ENCODE measurements at regions not wholly inside any gene's neighbourhood (a gene's known extent, or its start where the extent isn't known, plus 50 kb on each side); places are given as distances from the start of the nearest gene placed in this dataset.
"Not testable (repeated sequence)": the region's sequence is repeated elsewhere in the genome, so short reads cannot be mapped to it uniquely, and the experiment has no call there.

DNA sequence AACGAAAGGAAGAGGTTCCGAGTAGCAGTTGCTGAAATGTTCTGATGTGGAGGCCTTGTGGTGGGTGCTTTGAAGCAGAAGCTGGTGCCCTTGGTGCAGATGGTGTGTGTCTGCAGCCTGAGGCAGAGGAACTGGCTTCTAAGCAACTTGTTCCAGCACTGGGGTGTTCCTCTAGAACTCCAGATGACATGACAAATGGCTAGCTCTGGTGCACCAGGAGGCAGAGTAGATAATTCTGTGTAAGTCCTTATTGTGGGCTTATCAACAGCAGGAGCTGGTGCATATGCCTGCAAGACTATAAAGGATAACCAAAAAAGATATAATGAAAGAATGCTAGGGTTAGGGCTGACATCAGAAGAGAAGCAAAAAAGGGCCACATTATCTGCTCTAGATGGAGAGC is 76.5 kb downstream of the ARL5B start:
- no peak overlapping the region for H3K27ac Mint-ChIP-seq
- no peaks in the 10 kb centered on the region for H3K9me3 Mint-ChIP-seq
- DNase-seq (ENCODE audit: low spot score in 2 of 2) (no peak), ATAC-seq (no peak)
- no peaks in the 10 kb centered on the region for H3K36me3 Mint-ChIP-seq

DNA sequence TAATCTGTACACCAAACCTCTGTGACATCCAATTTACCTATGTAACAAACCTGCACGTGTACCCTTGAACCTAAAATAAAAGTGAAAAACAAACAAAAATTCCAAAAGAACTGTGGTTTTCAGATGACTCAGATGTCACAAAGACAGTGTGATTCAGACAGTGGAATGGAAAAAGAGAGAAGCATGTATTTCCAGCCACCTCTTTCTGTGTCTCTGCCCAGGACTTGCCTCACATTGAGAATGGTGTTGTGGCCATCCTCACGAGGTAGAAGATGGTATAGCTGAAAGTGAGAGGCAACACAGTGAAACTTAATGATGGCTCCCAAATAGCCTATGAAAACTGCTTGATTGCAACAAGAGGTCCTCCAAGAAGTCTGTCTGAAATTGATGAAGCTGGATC is 78.0 kb downstream of the ARL5B start:
- ATAC-seq: no peak
- Mint-ChIP-seq H3K36me3 (no peaks in the 10 kb centered on the region), H3K9me3 (peaks cover 4 to 5% of the 10 kb centered on the region in 2 donors), H3K27ac (no peak overlapping the region)
- DNase-seq (ENCODE audit: low spot score in 2 of 2): no peak

DNA sequence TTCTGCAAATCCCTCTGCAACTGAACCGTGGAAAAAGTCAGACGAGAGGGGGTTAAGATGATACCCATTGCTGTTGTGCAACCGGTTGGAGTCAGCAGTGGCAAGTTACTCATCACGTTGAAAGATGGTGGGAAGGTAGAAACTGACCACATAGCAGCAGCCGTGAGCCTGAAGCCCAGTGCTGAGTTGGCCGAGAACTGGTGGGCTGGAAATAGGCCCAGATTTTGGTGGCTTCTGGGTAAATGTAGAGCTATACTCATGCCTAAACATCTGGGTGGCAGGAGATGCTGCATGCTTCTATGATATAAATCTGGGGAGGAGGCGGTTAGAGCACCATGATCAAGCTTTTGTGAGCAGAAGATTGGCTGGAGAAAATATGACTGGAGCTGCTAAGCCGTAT is 78.6 kb downstream of the ARL5B start:
- Mint-ChIP-seq H3K36me3 (no peaks in the 10 kb centered on the region), H3K9me3 (peaks cover 4 to 5% of the 10 kb centered on the region in 2 donors), H3K27ac (no peak overlapping the region)
- no peak for ATAC-seq
- DNase-seq (ENCODE audit: low spot score in 2 of 2): no peak

DNA sequence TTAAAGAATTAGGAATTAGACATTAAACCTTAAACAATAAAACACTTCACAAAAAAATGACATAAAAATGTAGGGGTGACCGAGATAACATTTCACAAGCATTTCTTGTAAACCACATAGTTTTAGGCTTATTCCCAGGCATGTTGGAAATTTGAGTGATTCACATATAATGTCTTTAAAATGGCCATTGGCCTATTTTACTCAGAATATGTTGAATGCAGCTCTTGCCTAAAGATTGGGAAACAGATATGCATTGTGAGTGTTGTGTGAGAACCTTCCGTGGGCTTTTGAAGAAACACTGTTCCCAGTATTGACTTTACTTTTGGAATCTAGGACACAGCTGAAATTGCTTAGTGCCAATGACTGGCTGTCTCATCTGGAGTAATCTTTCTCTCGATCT is 79.6 kb downstream of the ARL5B start:
- ATAC-seq (no peak), DNase-seq (ENCODE audit: low spot score in 2 of 2) (no peak)
- H3K36me3 Mint-ChIP-seq: no peaks in the 10 kb centered on the region
- H3K9me3 Mint-ChIP-seq: peaks cover 4 to 5% of the 10 kb centered on the region in 2 donors
- H3K27ac Mint-ChIP-seq: no peak overlapping the region

DNA sequence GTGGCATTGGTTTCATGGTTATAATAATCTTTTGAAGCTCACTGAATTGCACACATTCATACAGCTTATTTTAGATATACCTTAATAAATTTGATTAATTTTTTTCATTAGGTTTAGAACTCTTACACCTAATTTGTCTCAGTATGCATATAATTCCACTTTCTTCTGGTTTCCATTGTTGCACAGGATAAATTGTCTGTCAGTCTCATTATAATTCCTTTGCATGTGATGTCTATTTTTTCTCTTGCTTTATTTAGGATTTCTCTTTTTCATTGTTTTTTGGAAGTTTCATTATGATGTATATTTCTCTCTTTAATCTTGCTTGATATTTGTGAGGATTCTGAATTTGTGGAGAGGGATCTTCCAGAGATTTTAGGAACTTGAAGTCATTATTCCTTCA is 84.7 kb downstream of the ARL5B start:
- Mint-ChIP-seq H3K9me3 (peaks cover 10 to 11% of the 10 kb centered on the region in 2 donors), H3K36me3 (no peaks in the 10 kb centered on the region), H3K27ac (no peak overlapping the region)
- no peak for DNase-seq (ENCODE audit: low spot score in 2 of 2)
- no peak for ATAC-seq

DNA sequence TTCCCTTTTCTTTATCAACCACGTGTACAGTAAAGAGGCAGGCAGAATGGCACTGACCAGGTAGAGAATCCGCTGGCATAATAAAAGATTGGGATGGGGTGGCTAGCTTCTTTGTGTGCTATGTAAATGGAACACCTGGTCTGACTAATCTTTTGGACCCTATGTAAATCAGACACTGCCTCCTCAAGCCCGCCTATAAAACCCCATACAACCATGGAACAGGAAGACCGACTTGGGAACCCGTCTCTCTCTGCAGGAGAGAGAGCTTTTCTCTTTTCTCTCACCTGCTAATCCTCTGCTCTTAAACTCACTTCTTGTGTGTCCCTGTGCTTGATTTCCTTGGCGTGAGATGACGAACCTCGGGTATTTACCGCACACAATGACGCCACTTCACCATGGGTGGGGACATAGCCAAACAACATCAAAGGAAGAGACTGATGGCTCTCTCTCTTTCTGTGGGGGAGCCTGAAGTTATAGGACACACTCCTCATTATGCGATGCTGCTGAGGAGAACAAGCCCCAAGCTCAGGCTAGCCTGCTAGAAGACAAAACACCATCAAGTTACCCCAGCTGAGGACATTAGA is 94.2 kb downstream of the ARL5B start:
- no peak for ATAC-seq
- no peaks in the 10 kb centered on the region for H3K36me3 Mint-ChIP-seq
- no peak overlapping the region for H3K27ac Mint-ChIP-seq
- no peaks in the 10 kb centered on the region for H3K9me3 Mint-ChIP-seq
- no peak for DNase-seq (ENCODE audit: low spot score in 2 of 2)

DNA sequence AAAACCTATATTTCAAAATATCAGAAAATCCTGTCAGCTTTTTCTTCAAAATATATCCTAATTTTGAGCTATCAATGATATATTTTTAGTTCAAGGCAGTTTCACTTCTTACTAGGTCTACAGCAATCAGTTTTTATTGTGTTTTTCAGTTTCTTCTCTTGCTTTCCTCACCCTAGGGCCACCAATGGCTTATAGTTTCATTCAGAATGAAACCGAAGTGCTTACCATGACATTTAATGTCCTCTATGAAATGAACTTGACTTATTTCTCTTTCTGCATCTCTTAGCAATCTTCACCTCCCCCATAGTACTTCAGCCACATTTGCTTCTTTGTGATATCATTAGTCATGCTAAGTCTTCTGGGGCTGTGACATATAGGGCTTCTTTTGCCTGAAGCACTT is 100.3 kb downstream of the ARL5B start:
- DNase-seq (ENCODE audit: low spot score in 2 of 2): no peak
- no peak for ATAC-seq
- Mint-ChIP-seq H3K27ac (no peak overlapping the region), H3K36me3 (no peaks in the 10 kb centered on the region), H3K9me3 (peaks cover 0 to 4% of the 10 kb centered on the region in 2 donors)

DNA sequence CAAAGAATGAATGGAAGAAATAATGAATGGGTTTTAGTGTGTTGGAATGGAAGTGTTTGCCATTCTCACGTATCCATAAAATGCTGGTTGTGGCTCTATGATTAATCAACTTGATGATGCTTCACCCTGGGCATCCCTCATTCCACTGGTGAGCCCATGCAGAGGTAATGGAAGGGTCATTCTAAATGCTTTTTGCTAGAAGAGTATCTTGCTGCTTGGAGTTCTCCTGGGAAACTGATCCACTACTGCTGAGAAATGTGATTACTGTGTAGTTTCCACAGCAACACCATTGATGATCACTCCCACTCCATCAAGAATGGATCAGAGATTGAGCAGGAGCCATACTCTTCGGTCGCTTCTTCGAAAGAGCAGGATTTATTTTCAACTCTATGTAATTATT is 101.6 kb downstream of the ARL5B start:
- Mint-ChIP-seq H3K9me3 (peaks cover 0 to 4% of the 10 kb centered on the region in 2 donors), H3K27ac (no peak overlapping the region), H3K36me3 (no peaks in the 10 kb centered on the region)
- DNase-seq (ENCODE audit: low spot score in 2 of 2) (no peak), ATAC-seq (no peak)

DNA sequence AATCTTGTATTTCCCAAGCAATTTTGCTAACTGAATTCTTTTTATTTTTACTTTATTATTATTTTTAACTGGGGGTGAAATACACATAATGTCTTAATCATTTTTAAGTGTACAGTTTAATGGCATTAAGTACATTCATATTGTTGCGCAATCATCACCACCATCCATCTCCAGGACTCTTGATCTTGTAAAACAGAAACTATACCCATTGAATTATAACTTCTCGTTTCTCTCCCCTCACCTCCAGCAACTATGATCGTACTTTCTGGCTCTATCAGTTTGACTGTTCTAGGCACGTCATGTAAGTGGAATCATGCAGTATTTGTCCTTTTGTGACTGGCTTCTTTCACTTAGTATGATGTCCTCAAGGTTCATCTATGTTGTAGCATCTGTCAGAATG is 108.8 kb downstream of the ARL5B start:
- H3K27ac Mint-ChIP-seq: no peak overlapping the region
- no peaks in the 10 kb centered on the region for H3K36me3 Mint-ChIP-seq
- DNase-seq (ENCODE audit: low spot score in 2 of 2): no peak
- no peak for ATAC-seq
- peaks cover 4 to 20% of the 10 kb centered on the region in 2 donors for H3K9me3 Mint-ChIP-seq

DNA sequence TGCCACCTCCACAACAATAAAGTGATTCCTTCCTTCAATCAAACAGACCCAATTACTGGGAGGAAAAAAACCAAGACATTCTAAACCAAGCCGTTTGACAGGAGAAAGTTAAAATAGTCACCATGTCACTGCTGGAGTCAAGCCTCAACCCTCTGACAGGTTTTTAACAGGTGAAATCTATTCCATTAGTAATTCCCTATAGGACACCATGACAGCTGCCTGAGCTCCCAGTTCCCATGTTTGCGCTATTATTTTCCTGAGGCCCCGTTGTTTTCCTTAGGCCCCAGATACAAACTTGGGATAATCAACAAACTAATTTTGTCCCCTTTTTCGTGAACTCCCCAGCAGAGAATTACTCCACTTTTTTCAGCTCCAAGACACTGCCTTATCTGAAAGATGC is 113.9 kb downstream of the ARL5B start:
- no peak overlapping the region for H3K27ac Mint-ChIP-seq
- peaks cover 4 to 13% of the 10 kb centered on the region in 2 donors for H3K9me3 Mint-ChIP-seq
- no peaks in the 10 kb centered on the region for H3K36me3 Mint-ChIP-seq
- no peak for ATAC-seq
- DNase-seq (ENCODE audit: low spot score in 2 of 2): no peak

DNA sequence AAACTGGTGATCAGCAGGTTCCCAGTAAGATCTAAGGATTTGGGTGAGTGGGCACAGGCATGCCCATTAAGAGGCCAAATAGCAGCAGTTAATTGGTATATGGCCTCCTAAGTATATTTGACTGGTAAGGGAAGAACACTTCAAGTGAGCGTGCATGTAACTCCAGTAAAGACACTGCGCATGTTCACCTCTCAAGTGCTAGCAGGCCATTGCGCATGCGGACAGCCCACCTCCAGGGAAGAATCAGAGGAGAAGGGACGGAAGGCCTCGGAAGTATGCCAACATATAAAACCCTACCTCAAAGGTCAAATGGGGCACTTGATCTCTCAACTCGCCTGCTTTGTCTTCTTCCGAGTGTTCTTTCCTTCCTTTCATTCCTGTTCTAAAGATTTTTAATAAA is 118.0 kb downstream of the ARL5B start:
- Mint-ChIP-seq H3K36me3 (no peaks in the 10 kb centered on the region), H3K27ac (no peak overlapping the region), H3K9me3 (peaks cover 0 to 3% of the 10 kb centered on the region in 2 donors)
- ATAC-seq (no peak), DNase-seq (ENCODE audit: low spot score in 2 of 2) (no peak)

DNA sequence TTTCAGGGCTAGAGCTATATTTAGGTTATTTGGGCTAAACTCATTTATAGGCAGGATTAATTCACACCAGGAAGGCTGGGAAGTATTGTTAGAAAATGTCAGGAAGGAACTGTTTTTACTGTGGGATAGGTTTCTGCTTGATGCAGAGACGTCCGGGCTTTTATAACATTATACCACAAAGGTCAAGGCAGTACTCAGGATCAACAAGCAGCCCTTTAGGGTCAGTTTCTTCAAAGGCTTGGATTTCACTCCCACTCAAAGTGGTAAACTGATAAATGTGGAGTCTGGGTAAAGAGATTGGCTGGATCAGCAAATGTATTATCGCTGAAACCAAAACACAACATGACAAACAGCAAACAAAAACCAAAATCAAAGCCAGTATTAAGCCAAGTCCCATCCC is 127.2 kb downstream of the ARL5B start:
- ATAC-seq (no peak), DNase-seq (ENCODE audit: low spot score in 2 of 2) (no peak)
- Mint-ChIP-seq H3K9me3 (peaks cover 3 to 7% of the 10 kb centered on the region in 2 donors), H3K36me3 (peaks cover 5 to 6% of the 10 kb centered on the region in 2 donors), H3K27ac (no peak overlapping the region)

DNA sequence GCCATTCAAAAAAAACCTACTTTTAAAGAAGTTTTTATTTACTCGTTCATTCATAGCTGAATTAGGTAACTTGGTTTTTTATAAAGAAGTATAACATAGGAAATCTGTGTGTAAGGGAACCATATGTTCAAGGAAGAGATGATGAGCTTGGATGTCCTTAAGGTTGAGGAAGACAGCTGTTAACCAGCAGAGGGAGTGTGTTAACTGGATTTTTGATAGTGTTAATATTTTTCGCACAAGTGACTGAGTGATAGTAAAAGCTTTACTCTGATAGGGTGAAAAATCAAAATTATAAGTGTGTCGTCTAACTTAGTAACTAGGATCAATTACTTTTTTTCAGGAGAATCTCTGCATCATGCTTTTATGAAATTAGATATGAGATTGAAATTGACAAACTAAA is 134.7 kb downstream of the ARL5B start:
- H3K36me3 Mint-ChIP-seq: peaks cover 5 to 6% of the 10 kb centered on the region in 2 donors
- DNase-seq (ENCODE audit: low spot score in 2 of 2) (no peak), ATAC-seq (no peak)
- H3K27ac Mint-ChIP-seq: no peak overlapping the region
- peaks cover 10 to 11% of the 10 kb centered on the region in 2 donors for H3K9me3 Mint-ChIP-seq

DNA sequence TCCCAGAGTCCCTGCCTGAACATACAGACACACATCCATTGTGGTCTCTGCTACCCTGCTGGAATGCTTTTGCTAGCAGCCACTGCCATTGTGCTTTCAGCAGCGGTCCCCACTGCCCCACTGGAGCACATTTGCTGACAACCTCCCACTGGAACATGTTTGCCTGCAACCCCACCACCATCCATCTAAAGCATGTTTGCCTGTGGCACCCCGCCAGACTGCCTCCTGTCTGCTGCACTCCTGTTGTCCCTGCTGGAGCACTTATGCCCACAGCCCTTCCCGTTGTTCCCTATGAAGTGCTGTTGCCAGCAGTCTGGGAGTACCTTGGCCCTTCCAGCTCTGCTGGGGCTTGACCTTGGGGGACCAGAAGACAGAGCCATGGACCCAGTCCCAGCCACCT is 136.3 kb downstream of the ARL5B start:
- H3K27ac Mint-ChIP-seq: no peak overlapping the region
- DNase-seq (ENCODE audit: low spot score in 2 of 2): no peak
- ATAC-seq: no peak
- H3K36me3 Mint-ChIP-seq: no peaks in the 10 kb centered on the region
- H3K9me3 Mint-ChIP-seq: peaks cover 5 to 7% of the 10 kb centered on the region in 2 donors

DNA sequence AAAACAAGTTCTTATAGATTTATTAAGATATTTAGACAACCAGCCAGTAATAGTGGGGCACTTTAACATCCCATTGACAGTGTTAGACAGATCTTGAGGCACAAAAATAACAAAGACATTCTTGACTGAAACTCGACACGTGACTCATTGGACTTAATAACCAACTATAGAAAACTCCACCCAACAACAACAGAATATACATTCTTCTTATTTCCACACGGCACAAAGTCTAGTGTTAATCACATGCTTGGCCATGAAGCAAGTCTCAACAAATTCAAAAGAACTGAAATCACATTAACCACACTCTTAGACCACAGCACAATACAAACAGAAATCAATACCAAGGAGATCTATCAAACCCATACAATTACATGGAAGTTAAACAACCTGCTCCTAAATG is 138.1 kb downstream of the ARL5B start:
- no peak for ATAC-seq
- no peaks in the 10 kb centered on the region for H3K36me3 Mint-ChIP-seq
- peaks cover 4 to 5% of the 10 kb centered on the region in 2 donors for H3K9me3 Mint-ChIP-seq
- H3K27ac Mint-ChIP-seq: no peak overlapping the region
- no peak for DNase-seq (ENCODE audit: low spot score in 2 of 2)

DNA sequence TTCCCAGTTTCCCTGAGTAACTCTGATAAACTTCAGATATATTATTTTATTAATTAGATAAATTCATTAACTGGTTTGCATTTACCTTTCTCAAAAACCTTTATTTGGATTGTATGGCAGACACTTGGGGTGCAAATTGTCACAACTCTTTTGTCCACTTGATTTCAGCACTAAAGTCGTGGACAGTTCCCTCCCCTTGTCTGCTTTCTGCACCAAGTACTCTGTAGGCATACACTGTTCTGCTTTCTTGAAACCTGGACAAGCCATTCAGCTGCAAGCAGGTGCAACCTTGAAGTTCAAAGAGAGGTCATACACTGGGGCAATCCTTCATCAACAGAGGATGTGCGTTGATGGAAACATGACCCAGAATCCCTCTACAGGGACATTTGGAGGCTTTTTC is 162.9 kb downstream of the ARL5B start:
- ATAC-seq (no peak), DNase-seq (ENCODE audit: low spot score in 2 of 2) (no peak)
- H3K27ac Mint-ChIP-seq: no peak overlapping the region
- peaks cover 12% of the 10 kb centered on the region in 2 donors for H3K9me3 Mint-ChIP-seq
- peaks cover 0 to 1% of the 10 kb centered on the region in 2 donors for H3K36me3 Mint-ChIP-seq

DNA sequence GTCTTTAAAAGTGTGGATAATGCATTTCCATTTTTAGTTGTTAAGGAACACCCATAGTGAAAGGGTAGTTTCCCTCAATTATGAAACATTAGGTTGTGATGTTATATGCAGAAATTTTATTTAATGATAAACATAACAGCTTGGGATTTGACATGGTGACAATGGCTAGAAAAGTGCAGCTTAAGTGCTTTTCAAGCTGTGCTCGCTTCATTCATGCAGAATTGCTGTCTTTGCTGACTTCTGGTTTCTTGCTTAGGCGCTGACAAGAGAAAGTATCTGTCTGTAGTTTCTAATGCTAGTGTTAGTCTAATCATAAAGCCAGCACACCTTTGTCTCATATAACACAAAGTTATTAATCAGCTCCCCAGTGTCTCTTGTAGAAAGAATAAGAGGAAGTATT is 170.0 kb downstream of the ARL5B start:
- Mint-ChIP-seq H3K9me3 (peaks cover 0 to under 1% of the 10 kb centered on the region in 2 donors), H3K27ac (no peak overlapping the region), H3K36me3 (no peaks in the 10 kb centered on the region)
- DNase-seq (ENCODE audit: low spot score in 2 of 2) (no peak), ATAC-seq (no peak)

DNA sequence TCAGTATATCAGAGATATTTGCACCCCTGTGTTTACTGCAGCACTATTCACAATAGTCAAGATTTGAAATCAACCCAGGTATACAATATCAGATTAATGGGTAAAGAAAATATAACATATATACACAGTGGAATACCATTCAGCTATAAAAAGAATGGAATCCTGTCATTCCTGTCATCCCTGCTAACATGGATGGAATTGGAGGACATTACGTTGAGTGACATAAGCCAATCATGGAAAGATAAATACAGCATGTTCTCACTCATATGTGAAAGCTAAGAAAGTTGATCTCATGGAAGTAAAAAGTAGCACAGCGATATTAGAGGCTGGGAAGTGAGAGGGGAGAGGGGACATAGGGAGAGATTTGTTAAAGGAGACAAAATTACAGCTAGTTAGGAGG is 171.0 kb downstream of the ARL5B start:
- no peaks in the 10 kb centered on the region for H3K36me3 Mint-ChIP-seq
- DNase-seq (ENCODE audit: low spot score in 2 of 2): no peak
- peaks cover 2 to 3% of the 10 kb centered on the region in 2 donors for H3K9me3 Mint-ChIP-seq
- H3K27ac Mint-ChIP-seq: no peak overlapping the region
- ATAC-seq: no peak

DNA sequence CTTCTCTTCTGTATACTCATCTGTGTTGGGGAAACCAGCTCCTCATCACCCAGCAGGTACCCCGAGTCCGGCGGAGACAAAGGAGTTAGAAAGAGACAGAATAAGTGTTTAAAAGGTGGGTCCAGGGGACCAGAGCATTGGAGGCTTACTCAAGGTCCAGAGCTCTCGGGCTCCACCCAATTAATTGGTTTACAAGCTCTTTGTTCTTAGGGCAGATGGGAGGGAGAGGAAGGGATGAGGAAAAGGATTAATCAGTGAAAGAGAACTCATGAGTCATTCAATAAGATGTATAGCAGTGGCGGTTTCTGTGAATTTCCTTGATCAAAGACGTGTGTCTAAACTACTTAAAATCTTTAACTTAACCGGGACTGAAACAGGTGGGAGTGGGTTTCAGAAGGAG is 192.0 kb upstream of the MALRD1 start:
- not testable (repeated sequence) for DNase-seq (ENCODE audit: low spot score in 2 of 2); ATAC-seq; H3K36me3 Mint-ChIP-seq; H3K9me3 Mint-ChIP-seq; H3K27ac Mint-ChIP-seq
